Renal pelvis (tissue), 1 donor: ENCODE measurements at regions not wholly inside any gene's neighbourhood (a gene's known extent, or its start where the extent isn't known, plus 50 kb on each side); places are given as distances from the start of the nearest gene placed in this dataset.
"Not testable (repeated sequence)": the region's sequence is repeated elsewhere in the genome, so short reads cannot be mapped to it uniquely, and the experiment has no call there.

Source experiments
- DNase-seq: peaks from one replicate; pipeline ENCODE4 v3.0.0-alpha.2; 2013

GRCh38 chr9:102728946-102729345 lies 266.2 kb upstream of the CYLC2 start:
- DNase-seq: no peak

DNA sequence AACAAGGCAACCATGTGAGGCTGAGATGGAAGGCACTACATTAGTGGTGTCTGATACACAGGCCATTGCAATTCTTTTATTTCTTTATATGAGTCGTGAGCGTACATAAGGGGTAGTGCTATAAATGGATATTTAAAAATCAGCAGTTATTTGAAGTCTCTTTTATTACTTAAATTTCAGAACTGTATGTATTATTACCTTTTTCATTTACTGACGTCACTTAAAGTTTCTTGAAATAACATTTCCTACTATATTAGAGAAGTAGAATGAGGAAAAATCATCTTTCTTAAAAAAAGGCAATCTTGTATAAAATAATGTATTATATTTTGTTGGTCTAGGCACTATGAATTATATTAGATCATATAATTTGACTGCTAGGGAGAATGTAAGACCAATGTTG lies 280.9 kb upstream of the CYLC2 start:
- DNase-seq: no peak

DNA sequence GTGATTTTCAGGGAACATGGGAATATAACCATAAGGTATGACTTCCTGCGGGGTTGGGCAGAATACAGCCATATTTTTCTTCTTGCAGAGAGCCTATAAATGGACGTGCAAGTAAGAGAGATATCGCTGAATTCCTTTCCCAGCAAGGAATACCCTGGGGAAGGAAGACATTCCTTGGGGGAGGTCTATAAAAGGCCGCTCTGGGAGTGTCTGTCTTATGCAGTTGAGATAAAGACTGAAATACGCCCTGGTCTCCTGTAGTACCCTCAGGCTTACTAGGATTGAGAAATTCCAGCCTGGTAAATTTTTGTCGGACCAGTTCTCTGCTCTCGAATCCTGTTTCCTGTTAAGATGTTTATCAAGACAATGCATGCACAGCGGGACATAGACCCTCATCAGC lies 282.2 kb upstream of the CYLC2 start:
- not testable (repeated sequence) for DNase-seq

- no peak for DNase-seq
Measured at GRCh38 chr9:102700936-102701335, 294.2 kb upstream of the CYLC2 start.

DNA sequence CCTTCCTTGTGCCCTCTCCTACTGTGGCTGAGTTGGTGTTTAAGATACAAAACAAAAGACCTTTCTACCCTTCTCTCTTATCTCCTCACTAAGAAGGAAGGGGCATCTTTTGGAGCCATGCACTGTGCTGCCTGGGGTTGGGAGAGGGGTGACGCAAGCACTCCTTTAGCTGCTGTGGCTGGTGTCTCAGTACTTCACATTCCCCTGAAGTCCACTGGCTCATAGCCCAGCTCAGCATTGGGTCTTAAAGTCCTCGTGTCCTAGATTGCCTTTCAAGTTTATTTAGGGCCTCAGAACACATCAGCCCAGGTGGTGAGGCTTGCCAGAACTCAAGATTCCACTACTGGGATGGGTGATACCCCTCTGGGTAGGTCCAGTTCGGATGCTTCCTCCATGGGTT lies 325.9 kb upstream of the CYLC2 start:
- DNase-seq: no peak

GRCh38 chr9:102652471-102652870 lies 342.7 kb upstream of the CYLC2 start:
- no peak for DNase-seq

- DNase-seq: no peak
Measured at GRCh38 chr9:102650896-102651295, 344.2 kb upstream of the CYLC2 start.

DNA sequence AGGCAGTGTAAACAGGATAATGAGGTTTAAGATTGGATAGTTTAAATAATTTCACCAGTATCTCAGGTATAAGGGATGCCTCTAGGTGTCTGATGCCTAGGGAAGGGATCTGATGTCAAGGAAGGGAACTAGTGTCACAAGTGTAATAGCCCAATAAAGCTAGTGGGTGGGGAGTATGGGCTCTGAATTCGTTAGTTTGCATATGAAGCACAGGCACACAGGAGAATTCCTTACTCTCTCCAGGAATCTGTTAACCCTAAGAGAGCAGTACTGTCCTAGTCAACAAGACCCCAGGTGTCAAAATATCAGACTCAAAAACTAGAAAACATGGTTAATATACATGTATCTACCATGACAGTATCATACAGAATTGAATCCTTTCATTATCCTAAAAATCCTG lies 352.5 kb upstream of the CYLC2 start:
- no peak for DNase-seq

DNA sequence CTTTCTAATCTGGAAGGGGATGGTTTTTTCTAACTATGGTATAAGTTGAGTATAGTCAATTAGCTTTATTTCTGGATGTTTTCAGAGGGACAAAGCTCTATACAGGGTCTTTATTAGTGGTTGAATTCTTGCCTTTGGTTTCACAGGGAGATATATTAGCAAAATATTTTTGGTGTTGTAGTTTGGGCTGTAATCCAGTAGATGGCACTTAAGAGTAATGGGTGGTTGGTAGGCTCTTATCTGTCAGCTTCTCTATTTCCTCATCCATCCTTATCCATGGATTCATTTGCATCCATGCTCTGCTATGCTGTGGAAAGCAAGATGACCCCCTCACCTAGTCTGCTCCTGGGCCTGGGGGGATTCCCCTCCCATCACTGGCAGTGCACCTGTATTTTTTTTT lies 363.6 kb upstream of the CYLC2 start:
- no peak for DNase-seq

DNA sequence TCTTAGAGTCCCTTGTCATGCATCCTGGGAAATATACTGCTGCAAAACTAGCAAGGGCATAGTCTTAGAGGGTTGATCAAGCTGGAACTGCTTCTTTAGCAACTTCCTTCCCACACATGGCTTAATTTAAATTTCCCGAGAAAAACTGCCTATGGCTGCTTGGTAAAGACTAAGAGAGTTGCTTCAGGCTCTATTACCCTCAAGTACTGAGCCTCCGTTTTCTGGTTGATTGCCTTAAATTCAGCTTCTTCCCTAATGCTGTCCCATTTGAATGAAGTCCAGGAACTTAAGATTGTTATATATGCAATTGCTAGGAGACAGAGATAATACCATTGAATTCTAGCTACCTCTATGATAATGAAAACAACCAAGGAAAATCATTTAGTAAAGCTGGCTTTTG lies 385.7 kb upstream of the CYLC2 start:
- DNase-seq: no peak

DNA sequence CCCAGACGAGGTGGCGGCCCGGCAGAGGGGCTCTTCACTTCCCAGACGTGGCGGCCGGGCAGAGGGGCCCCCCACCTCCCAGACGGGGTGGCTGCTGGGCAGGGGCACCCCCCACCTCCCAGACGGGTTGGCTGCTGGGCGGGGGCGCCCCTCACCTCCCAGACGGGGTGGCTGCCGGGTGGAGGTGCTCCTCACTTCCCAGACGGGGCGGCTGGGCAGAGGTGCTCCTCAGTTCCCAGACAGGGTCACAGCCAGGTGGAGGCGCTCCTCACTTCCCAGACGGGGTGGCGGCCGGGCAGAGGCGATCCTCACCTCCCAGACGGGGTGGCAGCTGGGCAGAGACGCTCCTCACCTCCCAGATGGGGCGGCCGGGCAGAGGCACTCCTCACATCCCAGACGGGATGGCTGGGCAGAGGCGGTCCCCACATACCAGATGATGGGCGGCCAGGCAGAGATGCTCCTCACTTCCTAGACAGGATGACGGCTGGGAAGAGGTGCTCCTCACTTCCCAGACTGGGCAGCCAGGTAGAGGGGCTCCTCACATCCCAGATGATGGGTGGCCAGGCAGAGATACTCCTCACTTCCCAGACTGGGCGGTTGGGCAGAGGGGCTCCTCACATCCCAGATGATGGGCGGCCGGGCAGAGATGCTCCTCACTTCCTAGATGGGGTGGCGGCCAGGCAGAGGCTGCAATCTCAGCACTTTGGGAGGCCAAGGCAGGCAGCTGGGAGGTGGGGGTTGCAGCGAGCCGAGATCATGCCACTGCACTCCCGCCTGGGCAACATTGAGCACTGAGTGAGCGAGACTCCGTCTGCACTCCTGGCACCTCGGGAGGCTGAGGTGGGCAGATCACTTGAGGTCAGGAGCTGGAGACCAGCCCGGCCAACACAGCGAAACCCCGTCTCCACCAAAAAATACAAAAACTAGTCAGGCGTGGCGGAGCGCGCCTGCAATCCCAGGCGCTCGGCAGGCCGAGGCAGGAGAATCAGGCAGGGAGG lies 391.6 kb upstream of the CYLC2 start:
- DNase-seq: not testable (repeated sequence)

DNA sequence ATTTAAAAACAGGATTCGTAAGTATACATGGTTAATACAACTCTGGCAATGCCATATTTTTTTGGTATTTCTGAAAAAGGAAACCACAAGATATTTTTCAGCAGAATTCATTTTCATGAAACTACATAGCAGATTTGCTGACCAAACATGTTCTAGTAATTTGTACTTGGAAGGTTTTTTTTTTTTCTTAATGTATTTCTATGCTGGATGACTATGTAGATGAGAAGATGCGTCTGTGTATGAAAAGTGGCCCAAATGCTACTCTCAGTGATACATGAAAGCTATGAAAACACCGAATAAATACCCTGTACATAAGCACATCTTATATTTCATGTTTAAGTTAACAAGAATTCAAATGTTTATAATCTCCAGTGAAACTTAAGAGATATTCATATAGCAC lies 400.9 kb upstream of the CYLC2 start:
- DNase-seq: no peak

DNA sequence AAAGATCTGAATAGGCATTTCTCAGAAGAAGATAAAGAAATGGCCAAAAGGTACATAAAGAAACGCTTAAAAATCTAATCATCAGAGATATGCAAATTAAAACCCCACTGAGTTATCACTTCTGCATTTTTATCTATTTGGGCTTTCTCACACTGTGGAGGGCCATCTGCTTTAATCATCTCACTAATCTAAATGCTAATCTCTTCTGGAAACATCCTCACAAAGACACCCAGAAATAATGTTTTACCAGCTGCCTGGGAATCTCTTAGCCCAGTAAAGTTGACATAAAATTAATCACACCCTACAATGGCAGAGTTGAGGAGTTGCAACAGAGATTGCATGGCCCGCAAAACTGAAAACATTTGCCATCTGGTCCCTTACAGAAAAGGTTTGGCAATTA lies 407.9 kb upstream of the CYLC2 start:
- DNase-seq: no peak

GRCh38 chr9:102569436-102569835 lies 425.7 kb upstream of the CYLC2 start:
- DNase-seq: no peak

GRCh38 chr9:102551346-102551745 lies 443.8 kb upstream of the CYLC2 start:
- peak; percentile 19 for DNase-seq

- DNase-seq: no peak
Measured at GRCh38 chr9:102550886-102551285, 444.2 kb upstream of the CYLC2 start.

DNA sequence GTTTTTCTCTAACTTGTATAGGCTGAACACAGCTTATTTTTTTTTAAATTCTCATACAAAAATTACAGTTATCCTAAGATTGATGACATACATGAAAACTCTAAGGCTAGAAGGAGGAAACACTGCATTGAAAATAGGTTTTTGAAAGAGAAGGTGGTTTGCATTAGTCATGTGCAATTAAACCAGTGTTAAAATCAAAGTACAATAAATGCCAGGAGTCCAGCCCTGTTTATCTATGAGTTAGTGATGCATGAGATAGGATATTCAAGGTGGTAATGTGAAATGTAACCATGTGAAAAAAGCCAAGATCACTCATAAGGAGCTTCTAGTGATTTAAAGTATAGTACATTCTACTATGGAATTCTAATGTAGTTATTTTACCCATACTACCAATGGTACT lies 444.9 kb upstream of the CYLC2 start:
- no peak for DNase-seq

DNA sequence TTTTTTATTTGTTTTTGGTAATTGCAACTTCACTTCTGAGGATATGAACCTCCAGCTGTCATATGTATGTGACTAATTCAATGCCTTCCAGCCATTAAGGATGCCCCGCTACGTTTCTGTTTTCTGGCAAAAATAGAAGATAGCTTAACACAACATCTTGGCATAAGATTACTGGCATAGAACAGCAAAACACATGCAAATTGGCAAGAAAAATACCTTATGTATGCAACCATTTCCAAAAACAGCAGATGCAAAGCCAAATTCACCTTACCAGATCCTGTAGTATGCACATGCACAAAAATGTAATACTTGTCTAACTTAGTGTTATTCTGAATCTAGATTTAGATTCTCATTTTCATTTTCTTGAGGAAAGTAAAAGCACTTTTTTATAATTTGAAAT lies 461.1 kb upstream of the CYLC2 start:
- no peak for DNase-seq

GRCh38 chr9:102521097-102521755 lies 473.9 kb upstream of the CYLC2 start:
- no peak for DNase-seq

- DNase-seq: peak; percentile 4
Measured at GRCh38 chr9:102519423-102519822, 475.7 kb upstream of the CYLC2 start.

DNA sequence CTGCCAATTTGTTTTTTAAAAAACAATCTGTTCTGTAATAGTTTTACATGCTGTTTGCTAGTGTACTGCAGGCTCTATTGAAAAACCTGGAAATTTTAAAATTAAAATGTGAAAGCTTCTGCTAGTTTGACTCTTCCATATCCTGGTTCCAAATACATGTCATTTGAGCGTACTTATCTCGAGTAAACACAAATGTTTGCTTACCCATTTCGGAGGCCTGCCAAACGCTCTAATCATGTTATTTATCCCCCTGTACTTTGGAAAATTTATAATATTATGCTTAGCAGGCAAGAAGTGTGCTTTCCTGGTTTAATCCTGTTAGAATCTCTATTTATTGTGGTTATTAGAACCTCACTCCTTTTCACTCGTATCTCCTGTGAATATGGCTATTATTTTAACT lies 476.8 kb upstream of the CYLC2 start:
- peak; percentile 5 for DNase-seq

- DNase-seq: no peak
Measured at GRCh38 chr9:102514541-102514940, 480.6 kb upstream of the CYLC2 start.

DNA sequence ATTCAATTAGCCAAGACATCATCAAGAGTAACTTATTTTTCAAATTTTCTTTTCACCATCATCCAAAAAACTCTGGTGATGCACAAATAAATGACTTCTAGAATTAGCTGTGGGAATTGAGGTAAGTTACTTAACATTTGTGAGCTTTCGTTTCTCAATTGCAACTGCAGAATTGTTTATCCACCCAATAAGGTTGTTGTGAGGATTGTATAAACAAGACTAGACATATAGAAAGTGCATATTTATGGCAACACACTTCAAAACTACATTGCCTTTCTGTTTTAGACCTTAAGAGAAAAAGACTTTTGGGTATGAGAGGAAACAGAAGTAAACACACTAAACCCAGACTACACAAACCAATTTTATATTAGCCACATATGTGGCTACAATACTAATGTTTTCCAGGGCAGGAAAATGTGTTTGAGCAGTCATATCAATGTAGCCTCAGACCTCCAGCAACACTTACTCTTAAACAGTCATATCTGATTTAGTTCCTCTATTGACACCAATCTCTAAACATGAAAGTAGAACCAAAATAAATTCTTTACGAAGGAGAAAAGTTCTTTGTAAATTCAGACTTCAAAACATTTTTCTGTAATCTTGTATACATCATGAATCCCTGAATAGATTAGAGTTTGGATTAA lies 488.0 kb upstream of the CYLC2 start:
- DNase-seq: peak; percentile 1
